ENCODE measurements at regions not wholly inside any gene's neighbourhood (a gene's known extent, or its start where the extent isn't known, plus 50 kb on each side); places are given as distances from the start of the nearest gene placed in this dataset.

- Mint-ChIP-seq H3K4me1 (peaks cover 20% of the 10 kb centered on the region), H3K27ac (no peak overlapping the region), H3K27me3 (ENCODE audit: insufficient read depth) (peaks cover 19% of the 10 kb centered on the region), H3K9me3 (peaks cover 1% of the 10 kb centered on the region), H3K4me3 (no peak overlapping the region), H3K36me3 (ENCODE audit: low read depth) (peaks cover 2% of the 10 kb centered on the region)
- Histone ChIP-seq H3K4me1 (ENCODE audit: control insufficient read depth, insufficient read depth, low read length) (no peaks in the 10 kb centered on the region), H3K27me3 (ENCODE audit: control insufficient read depth, insufficient read depth, low read length, poor library complexity, severe bottlenecking) (peaks cover 7% of the 10 kb centered on the region), H3K4me3 (ENCODE audit: low read length) (no peak overlapping the region), H3K9ac (ENCODE audit: extremely low read depth, low read length, poor library complexity, severe bottlenecking) (no peak overlapping the region), H3K9me3 (ENCODE audit: control insufficient read depth, low read length) (no peaks in the 10 kb centered on the region), H3K36me3 (ENCODE audit: control insufficient read depth, insufficient read depth, low read length) (no peaks in the 10 kb centered on the region), H3K27ac (ENCODE audit: low read depth, low read length) (no peak overlapping the region)
- no peak for DNase-seq
- TF ChIP-seq CTCF (conservative IDR thresholded peaks at IDR 0.05): no peak
- WGBS, 2 experiments (ENCODE audit: insufficient coverage in 1 of 2, insufficient read length in 1 of 2): 62 to 71% methylated on average over 4 to 6 of the region's 6 CpGs
These were observed 141.7 kb upstream of the SYT6 start for GRCh38 chr1:114295321-114295720.

GRCh38 chr1:114292835-114293234 lies 139.2 kb upstream of the SYT6 start:
- peaks cover 8% of the 10 kb centered on the region for H3K27me3 Mint-ChIP-seq (ENCODE audit: insufficient read depth)
- Histone ChIP-seq H3K27me3 (ENCODE audit: control insufficient read depth, insufficient read depth, low read length, poor library complexity, severe bottlenecking) (peaks cover 9% of the 10 kb centered on the region), H3K27ac (ENCODE audit: low read depth, low read length) (no peak overlapping the region), H3K36me3 (ENCODE audit: control insufficient read depth, insufficient read depth, low read length) (no peaks in the 10 kb centered on the region), H3K4me1 (ENCODE audit: control insufficient read depth, insufficient read depth, low read length) (no peaks in the 10 kb centered on the region), H3K9ac (ENCODE audit: extremely low read depth, low read length, poor library complexity, severe bottlenecking) (no peak overlapping the region), H3K9me3 (ENCODE audit: control insufficient read depth, low read length) (no peaks in the 10 kb centered on the region), H3K4me3 (ENCODE audit: low read length) (no peak overlapping the region)
- peaks cover 44% of the 10 kb centered on the region for H3K4me1 Mint-ChIP-seq
- TF ChIP-seq CTCF (conservative IDR thresholded peaks at IDR 0.05): no peak
- H3K36me3 Mint-ChIP-seq (ENCODE audit: low read depth): no peaks in the 10 kb centered on the region
- WGBS, 2 experiments (ENCODE audit: insufficient coverage in 1 of 2, insufficient read length in 1 of 2): 96% methylated on average over 1 of the region's 2 CpGs; no CpG with 5 or more reads in 1 of the 2 experiments
- no peak overlapping the region for H3K27ac Mint-ChIP-seq
- no peak for DNase-seq
- H3K9me3 Mint-ChIP-seq: peaks cover 1% of the 10 kb centered on the region
- H3K4me3 Mint-ChIP-seq: no peak overlapping the region

- Histone ChIP-seq H3K9me3 (ENCODE audit: control insufficient read depth, low read length) (no peaks in the 10 kb centered on the region), H3K4me1 (ENCODE audit: control insufficient read depth, insufficient read depth, low read length) (no peaks in the 10 kb centered on the region), H3K27me3 (ENCODE audit: control insufficient read depth, insufficient read depth, low read length, poor library complexity, severe bottlenecking) (peaks cover 9% of the 10 kb centered on the region), H3K36me3 (ENCODE audit: control insufficient read depth, insufficient read depth, low read length) (no peaks in the 10 kb centered on the region), H3K4me3 (ENCODE audit: low read length) (no peak overlapping the region), H3K27ac (ENCODE audit: low read depth, low read length) (no peak overlapping the region), H3K9ac (ENCODE audit: extremely low read depth, low read length, poor library complexity, severe bottlenecking) (no peak overlapping the region)
- no peak overlapping the region for H3K27ac Mint-ChIP-seq
- peak; percentile 69 for DNase-seq
- peaks cover 48% of the 10 kb centered on the region for H3K4me1 Mint-ChIP-seq
- H3K9me3 Mint-ChIP-seq: peaks cover 1% of the 10 kb centered on the region
- no peak overlapping the region for H3K4me3 Mint-ChIP-seq
- no peaks in the 10 kb centered on the region for H3K36me3 Mint-ChIP-seq (ENCODE audit: low read depth)
- H3K27me3 Mint-ChIP-seq (ENCODE audit: insufficient read depth): peaks cover 6% of the 10 kb centered on the region
- 95% methylated on average over 5 of the region's 5 CpGs; no CpG with 5 or more reads in 1 of the 2 experiments for WGBS, 2 experiments (ENCODE audit: insufficient coverage in 1 of 2, insufficient read length in 1 of 2)
- TF ChIP-seq CTCF (conservative IDR thresholded peaks at IDR 0.05): peak; percentile 53
These were observed 138.5 kb upstream of the SYT6 start for GRCh38 chr1:114292194-114292593.
